Upper lobe of left lung (tissue), 4 donors: ENCODE measurements at regions not wholly inside any gene's neighbourhood (a gene's known extent, or its start where the extent isn't known, plus 50 kb on each side); places are given as distances from the start of the nearest gene placed in this dataset.

ENCODE experiments used
- POLR2A ChIP-seq, 4 donors: fragments of 450-650 bp; IDR thresholded peaks; one replicate each; pipeline ENCODE4 v1.5.1; 2016 to 2017; ENCODE audit warnings: antibody characterized with exemption in 4 of 4, mild to moderate bottlenecking in 2 of 4
- TF ChIP-seq, protein P1 (sequence below), 6 experiments: fragments of 450-650 bp in 4 of 6; fragments of 200-600 bp in 2 of 6; sonication (generic) in 2 of 6; IDR thresholded peaks; one replicate each; pipeline ENCODE4 v1.5.1; 2016 to 2019; ENCODE audit warnings: antibody characterized with exemption in 6 of 6

DNA sequence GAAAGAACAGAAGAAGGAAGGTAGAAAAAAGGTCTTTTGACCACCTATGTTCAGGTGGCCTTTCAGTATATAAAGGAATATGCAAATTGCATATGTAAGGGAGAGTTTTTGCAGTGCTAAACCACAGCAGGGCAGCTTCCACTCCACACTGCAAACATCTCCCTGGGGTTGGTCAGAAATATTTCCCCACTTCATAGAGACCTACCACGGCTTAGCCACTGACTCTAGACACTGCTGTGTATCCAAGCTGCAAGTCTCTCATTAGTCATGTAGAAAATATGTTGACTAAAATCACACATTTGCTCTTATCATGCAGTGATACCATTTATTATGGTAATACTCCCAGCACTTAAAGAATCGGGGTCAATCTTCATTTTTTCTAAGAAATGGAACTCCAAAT is 214.9 kb upstream of the NR2F2 start:
- TF ChIP-seq, protein P1, sequence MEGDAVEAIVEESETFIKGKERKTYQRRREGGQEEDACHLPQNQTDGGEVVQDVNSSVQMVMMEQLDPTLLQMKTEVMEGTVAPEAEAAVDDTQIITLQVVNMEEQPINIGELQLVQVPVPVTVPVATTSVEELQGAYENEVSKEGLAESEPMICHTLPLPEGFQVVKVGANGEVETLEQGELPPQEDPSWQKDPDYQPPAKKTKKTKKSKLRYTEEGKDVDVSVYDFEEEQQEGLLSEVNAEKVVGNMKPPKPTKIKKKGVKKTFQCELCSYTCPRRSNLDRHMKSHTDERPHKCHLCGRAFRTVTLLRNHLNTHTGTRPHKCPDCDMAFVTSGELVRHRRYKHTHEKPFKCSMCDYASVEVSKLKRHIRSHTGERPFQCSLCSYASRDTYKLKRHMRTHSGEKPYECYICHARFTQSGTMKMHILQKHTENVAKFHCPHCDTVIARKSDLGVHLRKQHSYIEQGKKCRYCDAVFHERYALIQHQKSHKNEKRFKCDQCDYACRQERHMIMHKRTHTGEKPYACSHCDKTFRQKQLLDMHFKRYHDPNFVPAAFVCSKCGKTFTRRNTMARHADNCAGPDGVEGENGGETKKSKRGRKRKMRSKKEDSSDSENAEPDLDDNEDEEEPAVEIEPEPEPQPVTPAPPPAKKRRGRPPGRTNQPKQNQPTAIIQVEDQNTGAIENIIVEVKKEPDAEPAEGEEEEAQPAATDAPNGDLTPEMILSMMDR (IDR thresholded peaks at IDR 0.05), result no peak
- no peak for TF ChIP-seq POLR2A (IDR thresholded peaks at IDR 0.05)
